NB4 (cell line): ENCODE measurements at regions not wholly inside any gene's neighbourhood (a gene's known extent, or its start where the extent isn't known, plus 50 kb on each side); places are given as distances from the start of the nearest gene placed in this dataset.

Experiments used
- TF ChIP-seq, protein P1 (sequence below): IDR thresholded peaks from one replicate; pipeline ENCODE4 v1.5.1; 2012; ENCODE audit warnings: low read depth, low read length
- TF ChIP-seq, protein P2 (sequence below): IDR thresholded peaks from 2 replicates; pipeline ENCODE4 v1.6.1; 2011; ENCODE audit warnings: low read depth, low read length

DNA sequence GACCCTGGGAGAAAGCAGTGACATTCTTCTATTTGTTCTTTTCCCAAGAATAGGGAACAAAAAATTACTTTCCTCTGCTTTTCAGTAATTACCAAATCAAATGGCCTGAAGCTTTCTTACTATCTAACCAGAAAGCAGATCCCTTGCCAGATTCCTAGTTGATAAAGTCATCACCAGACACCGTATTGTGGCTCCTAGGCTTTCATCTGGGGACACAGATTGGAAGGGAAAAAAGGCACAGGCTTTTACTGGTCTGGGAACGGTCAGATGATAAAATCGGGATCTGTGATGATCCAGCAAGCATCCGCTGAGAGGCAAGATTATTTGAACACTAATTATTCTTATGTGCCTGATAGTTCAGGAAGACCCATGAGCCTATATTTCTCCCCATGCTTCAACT, 79.1 kb upstream of the BCL2L14 start:
- TF ChIP-seq, protein P1, sequence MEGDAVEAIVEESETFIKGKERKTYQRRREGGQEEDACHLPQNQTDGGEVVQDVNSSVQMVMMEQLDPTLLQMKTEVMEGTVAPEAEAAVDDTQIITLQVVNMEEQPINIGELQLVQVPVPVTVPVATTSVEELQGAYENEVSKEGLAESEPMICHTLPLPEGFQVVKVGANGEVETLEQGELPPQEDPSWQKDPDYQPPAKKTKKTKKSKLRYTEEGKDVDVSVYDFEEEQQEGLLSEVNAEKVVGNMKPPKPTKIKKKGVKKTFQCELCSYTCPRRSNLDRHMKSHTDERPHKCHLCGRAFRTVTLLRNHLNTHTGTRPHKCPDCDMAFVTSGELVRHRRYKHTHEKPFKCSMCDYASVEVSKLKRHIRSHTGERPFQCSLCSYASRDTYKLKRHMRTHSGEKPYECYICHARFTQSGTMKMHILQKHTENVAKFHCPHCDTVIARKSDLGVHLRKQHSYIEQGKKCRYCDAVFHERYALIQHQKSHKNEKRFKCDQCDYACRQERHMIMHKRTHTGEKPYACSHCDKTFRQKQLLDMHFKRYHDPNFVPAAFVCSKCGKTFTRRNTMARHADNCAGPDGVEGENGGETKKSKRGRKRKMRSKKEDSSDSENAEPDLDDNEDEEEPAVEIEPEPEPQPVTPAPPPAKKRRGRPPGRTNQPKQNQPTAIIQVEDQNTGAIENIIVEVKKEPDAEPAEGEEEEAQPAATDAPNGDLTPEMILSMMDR, result no peak
- TF ChIP-seq, protein P2, sequence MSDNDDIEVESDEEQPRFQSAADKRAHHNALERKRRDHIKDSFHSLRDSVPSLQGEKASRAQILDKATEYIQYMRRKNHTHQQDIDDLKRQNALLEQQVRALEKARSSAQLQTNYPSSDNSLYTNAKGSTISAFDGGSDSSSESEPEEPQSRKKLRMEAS, result no peak
